ENCODE measurements at regions not wholly inside any gene's neighbourhood (a gene's known extent, or its start where the extent isn't known, plus 50 kb on each side); places are given as distances from the start of the nearest gene placed in this dataset.

- DNase-seq, result no peak
Observed at GRCh38 chr5:175282611-175283225, 161.3 kb downstream of the DRD1 start.

- no peak for DNase-seq
Observed at GRCh38 chr5:175281714-175282113, 162.3 kb downstream of the DRD1 start.

- DNase-seq, result no peak
Observed at GRCh38 chr5:175281257-175281656, 162.7 kb downstream of the DRD1 start.

GRCh38 chr5:175279506-175279905, 164.5 kb downstream of the DRD1 start:
- no peak for DNase-seq

GRCh38 chr5:175275748-175276147, 168.2 kb downstream of the DRD1 start:
- DNase-seq, result no peak

GRCh38 chr5:175275097-175275496, 168.9 kb downstream of the DRD1 start:
- no peak for DNase-seq

GRCh38 chr5:175274171-175274570, 169.8 kb downstream of the DRD1 start:
- no peak for DNase-seq

- no peak for DNase-seq
Observed at GRCh38 chr5:175264406-175264805, 179.6 kb downstream of the DRD1 start.

GRCh38 chr5:175263776-175264175, 180.2 kb downstream of the DRD1 start:
- no peak for DNase-seq

- DNase-seq, result no peak
Observed at GRCh38 chr5:175261526-175261925, 182.5 kb downstream of the DRD1 start.

- no peak for DNase-seq
Observed at GRCh38 chr5:175261037-175261436, 182.9 kb downstream of the DRD1 start.

- no peak for DNase-seq
Observed at GRCh38 chr5:175257847-175258194, 186.2 kb downstream of the DRD1 start.

- DNase-seq, result no peak
Observed at GRCh38 chr5:175257128-175257846, 186.7 kb downstream of the DRD1 start.

GRCh38 chr5:175254155-175254554, 189.8 kb downstream of the DRD1 start:
- DNase-seq, result no peak

- no peak for DNase-seq
Observed at GRCh38 chr5:175253597-175253996, 190.4 kb downstream of the DRD1 start.

- no peak for DNase-seq
Observed at GRCh38 chr5:175252234-175252805, 191.7 kb downstream of the DRD1 start.

- DNase-seq, result no peak
Observed at GRCh38 chr5:175250426-175250825, 193.6 kb downstream of the DRD1 start.

- no peak for DNase-seq
Observed at GRCh38 chr5:175248416-175248905, 195.5 kb downstream of the DRD1 start.

- no peak for DNase-seq
Observed at GRCh38 chr5:175246889-175247520, 197.0 kb downstream of the DRD1 start.

- no peak for DNase-seq
Observed at GRCh38 chr5:175246242-175246888, 197.6 kb downstream of the DRD1 start.

GRCh38 chr5:175243441-175243840, 200.5 kb downstream of the DRD1 start:
- no peak for DNase-seq

GRCh38 chr5:175242207-175242606, 201.8 kb downstream of the DRD1 start:
- no peak for DNase-seq

- no peak for DNase-seq
Observed at GRCh38 chr5:175238326-175238725, 205.7 kb downstream of the DRD1 start.
